IMR-90 (cell line): ENCODE measurements at regions not wholly inside any gene's neighbourhood (a gene's known extent, or its start where the extent isn't known, plus 50 kb on each side); places are given as distances from the start of the nearest gene placed in this dataset.
"Not testable (repeated sequence)": the region's sequence is repeated elsewhere in the genome, so short reads cannot be mapped to it uniquely, and the experiment has no call there.

ENCODE experiments used
- ATAC-seq: fragments of 200-7000 bp; cut with Tn5 transposase; 2 replicates; pipeline ENCODE4 v1.9.1; 2020; ENCODE audit warnings: low read depth, mild to moderate bottlenecking, moderate library complexity
- BruUV-seq: library from RNA; stranded (reverse); fragments of 400-500 nt; replicated peaks from 2 replicates; lab custom pipeline; 2021; lab: Mats Ljungman, UMichigan
- CTCF ChIA-PET: fragments of 300-600 bp; formaldehyde crosslinking; extraction: SDS; loops from one replicate; lab custom pipeline; 2021; ENCODE audit warnings: antibody characterized with exemption; lab: Yijun Ruan, JAX
- POLR2A ChIA-PET: fragments of 300-600 bp; sonication (Branson Sonifier 250); formaldehyde crosslinking; loops from one replicate; lab custom pipeline; 2022; ENCODE audit warnings: antibody characterized with exemption; ENCODE audit not compliant: unreplicated experiment; lab: Charles Lee
- DNase-seq: peaks from one replicate; pipeline ENCODE4 v3.0.0; 2013
- H2AFZ ChIP-seq: replicated peaks from 2 replicates; pipeline ENCODE3; 2013; ENCODE audit warnings: low read length, mild to moderate bottlenecking; ENCODE audit not compliant: poor library complexity
- H2AK5ac ChIP-seq: 2 replicates; pipeline ENCODE4 v1.6.1; 2013; ENCODE audit warnings: low read depth, low read length, inconsistent platforms
- H2AK9ac ChIP-seq: replicated peaks from 2 replicates; pipeline ENCODE3; 2013; ENCODE audit warnings: mild to moderate bottlenecking, low read depth, low read length, moderate library complexity; ENCODE audit not compliant: poor library complexity
- H2BK120ac ChIP-seq: 2 replicates; pipeline ENCODE4 v1.6.1; 2013; ENCODE audit warnings: low read depth, low read length, inconsistent platforms
- H2BK15ac ChIP-seq: 3 replicates; pipeline ENCODE4 v1.6.1; 2013; ENCODE audit warnings: low read depth, low read length, inconsistent platforms
- H2BK20ac ChIP-seq: 2 replicates; pipeline ENCODE4 v1.6.1; 2013; ENCODE audit warnings: low read depth, mild to moderate bottlenecking, inconsistent platforms, low read length, moderate library complexity
- H2BK5ac ChIP-seq: 2 replicates; pipeline ENCODE4 v1.6.1; 2013; ENCODE audit warnings: mild to moderate bottlenecking, low read depth, low read length, inconsistent platforms; ENCODE audit not compliant: poor library complexity, severe bottlenecking
- H3K14ac ChIP-seq: replicated peaks from 2 replicates; pipeline ENCODE4 v1.6.1; 2013; ENCODE audit warnings: low read depth, low read length, inconsistent platforms
- H3K18ac ChIP-seq: 2 replicates; pipeline ENCODE4 v1.6.1; 2013; ENCODE audit warnings: low read depth, low read length, control low read depth
- H3K23ac ChIP-seq: 2 replicates; pipeline ENCODE4 v1.6.1; 2013; ENCODE audit warnings: low read depth, low read length, inconsistent platforms
- H3K27ac ChIP-seq: 2 replicates; pipeline ENCODE4 v1.5.1; 2013; ENCODE audit warnings: mild to moderate bottlenecking, control low read depth, low read length; ENCODE audit not compliant: insufficient read depth
- H3K27me3 ChIP-seq: 2 replicates; pipeline ENCODE4 v1.6.1; 2013; ENCODE audit warnings: low read length; ENCODE audit not compliant: control insufficient read depth, insufficient read depth
- H3K36me3 ChIP-seq: 2 replicates; pipeline ENCODE4 v1.6.1; 2013; ENCODE audit warnings: low read length, mixed read lengths; ENCODE audit not compliant: control insufficient read depth, insufficient read depth
- H3K4ac ChIP-seq: 2 replicates; pipeline ENCODE4 v1.6.1; 2013; ENCODE audit warnings: low read depth, low read length, inconsistent platforms
- H3K4me1 ChIP-seq: 2 replicates; pipeline ENCODE4 v1.6.1; 2013; ENCODE audit warnings: low read length, mixed read lengths; ENCODE audit not compliant: control insufficient read depth, insufficient read depth
- H3K4me2 ChIP-seq: 2 replicates; pipeline ENCODE4 v1.6.1; 2013; ENCODE audit warnings: low read depth, mild to moderate bottlenecking, control low read depth, low read length, moderate library complexity
- H3K4me3 ChIP-seq: 2 replicates; pipeline ENCODE4 v1.5.1; 2013; ENCODE audit warnings: low read depth, mild to moderate bottlenecking, control low read depth, low read length, moderate library complexity; ENCODE audit not compliant: insufficient read depth
- H3K56ac ChIP-seq: 2 replicates; pipeline ENCODE4 v1.6.1; 2013; ENCODE audit warnings: low read length, inconsistent platforms; ENCODE audit not compliant: insufficient read depth; ENCODE audit errors: extremely low read depth
- H3K79me1 ChIP-seq, 2 experiments: 2 replicates each; pipeline ENCODE4 v1.6.1; 2013; ENCODE audit warnings: low read length in 2 of 2, inconsistent platforms in 1 of 2, low read depth in 1 of 2
- H3K9ac ChIP-seq: 2 replicates; pipeline ENCODE4 v1.6.1; 2013; ENCODE audit warnings: low read depth, low read length, control low read depth
- H3K9me1 ChIP-seq: 2 replicates; pipeline ENCODE4 v1.6.1; 2013; ENCODE audit warnings: low read length, inconsistent platforms; ENCODE audit not compliant: insufficient read depth
- H3K9me3 ChIP-seq: 2 replicates; pipeline ENCODE4 v1.6.1; 2013; ENCODE audit warnings: low read length; ENCODE audit not compliant: control insufficient read depth, insufficient read depth
- H4K20me1 ChIP-seq: 2 replicates; pipeline ENCODE4 v1.6.1; 2013; ENCODE audit warnings: low read length, inconsistent platforms; ENCODE audit not compliant: insufficient read depth
- H4K5ac ChIP-seq: 2 replicates; pipeline ENCODE4 v1.6.1; 2013; ENCODE audit warnings: mild to moderate bottlenecking, low read depth, low read length, control low read depth
- H4K8ac ChIP-seq, 2 experiments: 2 replicates each; pipeline ENCODE4 v1.6.1; 2013; ENCODE audit warnings: low read depth in 2 of 2, low read length in 2 of 2, control low read depth in 1 of 2, inconsistent platforms in 1 of 2
- H4K91ac ChIP-seq: 2 replicates; pipeline ENCODE4 v1.6.1; 2013; ENCODE audit warnings: low read depth, low read length, inconsistent platforms; ENCODE audit not compliant: insufficient read depth
- CHD1 ChIP-seq: IDR thresholded peaks from 2 replicates; pipeline ENCODE4 v1.6.1; 2012; ENCODE audit warnings: low read depth, low read length, improper control_type of control experiment
- ELK1 ChIP-seq: fragments of 150-350 bp; IDR thresholded peaks from 2 replicates; pipeline ENCODE4 v1.6.1; 2016; ENCODE audit warnings: low read depth, mild to moderate bottlenecking, low read length, moderate library complexity, borderline replicate concordance
- MAFK ChIP-seq: IDR thresholded peaks from 2 replicates; pipeline ENCODE4 v1.6.1; 2012; ENCODE audit warnings: low read depth, low read length, improper control_type of control experiment
- MXI1 ChIP-seq: IDR thresholded peaks from 2 replicates; pipeline ENCODE4 v1.6.1; 2012; ENCODE audit warnings: low read depth, mild to moderate bottlenecking, low read length, moderate library complexity, borderline replicate concordance
- POLR2A ChIP-seq: IDR thresholded peaks from 2 replicates; pipeline ENCODE4 v1.6.1; 2012; ENCODE audit warnings: mild to moderate bottlenecking, low read depth, low read length
- RAD21 ChIP-seq: IDR thresholded peaks from 2 replicates; pipeline ENCODE4 v1.6.1; 2012; ENCODE audit warnings: low read length, improper control_type of control experiment
- RCOR1 ChIP-seq: IDR thresholded peaks from 2 replicates; pipeline ENCODE4 v1.6.1; 2012; ENCODE audit warnings: mild to moderate bottlenecking, low read length, improper control_type of control experiment; ENCODE audit not compliant: insufficient replicate concordance
- RFX5 ChIP-seq: IDR thresholded peaks from 2 replicates; pipeline ENCODE4 v1.8.0; 2012; ENCODE audit warnings: low read depth, mild to moderate bottlenecking, low read length, moderate library complexity
- SMC3 ChIP-seq: fragments of 150-350 bp; IDR thresholded peaks from 2 replicates; pipeline ENCODE4 v1.6.1; 2016; ENCODE audit warnings: low read depth, mild to moderate bottlenecking, antibody characterized with exemption, low read length, moderate library complexity
- WGBS, 2 experiments: methylation state at CpG; one replicate each; pipeline versions ENCODE4 v1.1.5 to v1.1.7; 2013; ENCODE audit warnings: missing lambda C conversion rate in 2 of 2; ENCODE audit not compliant: insufficient read length in 1 of 2; ENCODE audit errors: extremely low coverage in 2 of 2; 5-methylcytosine and 5-hydroxymethylcytosine counted together
- dilution Hi-C: fragments of 300-500 bp; cut with HindIII; formaldehyde crosslinking; loops from one replicate; pipeline ENCODE4 v1.14.3; 2018; ENCODE audit warnings: low sequenced_read_pairs; ENCODE audit not compliant: unreplicated experiment
- in situ Hi-C: fragments of 300-500 bp; cut with MboI; formaldehyde crosslinking; loops from 3 replicates; pipeline ENCODE4 v1.14.3; 2019; ENCODE audit warnings: low sequenced_read_pairs, inconsistent platforms, mixed read lengths
- intact Hi-C: fragments of 100-400 bp; cut with micrococcal nuclease; formaldehyde crosslinking; loops from 2 replicates; pipeline ENCODE4 v1.10.0; 2022

DNA sequence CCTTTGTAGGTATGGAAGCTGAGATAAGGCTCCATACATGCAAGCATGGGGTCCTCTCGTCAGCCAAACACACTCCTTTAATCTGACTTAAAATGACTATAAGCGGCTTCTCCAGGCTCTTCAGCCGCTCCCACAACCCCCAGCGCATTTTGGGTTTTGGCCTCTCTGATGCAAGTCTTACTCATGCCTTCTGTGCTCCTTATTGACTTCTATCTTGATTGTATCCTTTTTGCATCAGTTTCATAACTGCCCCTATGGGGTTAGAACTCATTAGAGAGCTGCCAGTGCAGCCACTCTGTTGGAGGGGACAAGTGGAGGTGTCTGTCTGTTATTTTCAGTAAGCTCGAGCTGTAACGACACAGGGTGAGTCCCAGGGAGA lies 70.1 kb upstream of the TAB2 start:
- DNase-seq (no peak), ATAC-seq (no peak)
- Histone ChIP-seq H3K4me3 (no peak overlapping the region), H3K4me1 (peaks cover 3% of the 10 kb centered on the region), H3K27me3 (peaks cover 6% of the 10 kb centered on the region), H3K79me1 (no peaks in the 10 kb centered on the region), H3K4ac (no peak overlapping the region), H3K9ac (no peak overlapping the region), H3K14ac (no peak overlapping the region), H2BK15ac (no peak overlapping the region), H3K9me1 (0 out of 2 replicates have a peak, but pooled peaks cover 2% of the 10 kb centered on the region), H3K4me2 (no peak overlapping the region), H2AK5ac (no peak overlapping the region), H3K18ac (no peak overlapping the region), H4K5ac (no peak overlapping the region), H3K27ac (no peak overlapping the region), H2AFZ (no peak overlapping the region), H3K56ac (no peak overlapping the region), H4K20me1 (no peaks in the 10 kb centered on the region), H3K23ac (no peak overlapping the region), H2BK120ac (no peak overlapping the region), H2BK20ac (no peak overlapping the region), H4K8ac (no peak overlapping the region), H3K36me3 (no peaks in the 10 kb centered on the region), H4K91ac (no peak overlapping the region), H2AK9ac (no peak overlapping the region), H3K9me3 (peaks cover 2% of the 10 kb centered on the region; the same call in 1 of the 2 replicates), H2BK5ac (no peak overlapping the region)
- dilution Hi-C loops (no loop called here), in situ Hi-C loops (no loop called here), intact Hi-C loops (no loop called here)
- ChIA-PET POLR2A (interaction anchor here (0.6 kb wide), 1 partner anchor 185 kb away, joined by 3 read pairs; no protein-coding TSS in a partner anchor), CTCF (no interaction called here)
- TF ChIP-seq RFX5 (no peak), CHD1 (no peak), POLR2A (no peak), ELK1 (no peak), SMC3 (no peak), MXI1 (no peak), RAD21 (no peak), MAFK (no peak), RCOR1 (no peak)
- no TSS peak for BruUV-seq
- 95% methylated on average over 5 of the region's 6 CpGs; no CpG with 5 or more reads in 1 of the 2 experiments for WGBS, 2 experiments

DNA sequence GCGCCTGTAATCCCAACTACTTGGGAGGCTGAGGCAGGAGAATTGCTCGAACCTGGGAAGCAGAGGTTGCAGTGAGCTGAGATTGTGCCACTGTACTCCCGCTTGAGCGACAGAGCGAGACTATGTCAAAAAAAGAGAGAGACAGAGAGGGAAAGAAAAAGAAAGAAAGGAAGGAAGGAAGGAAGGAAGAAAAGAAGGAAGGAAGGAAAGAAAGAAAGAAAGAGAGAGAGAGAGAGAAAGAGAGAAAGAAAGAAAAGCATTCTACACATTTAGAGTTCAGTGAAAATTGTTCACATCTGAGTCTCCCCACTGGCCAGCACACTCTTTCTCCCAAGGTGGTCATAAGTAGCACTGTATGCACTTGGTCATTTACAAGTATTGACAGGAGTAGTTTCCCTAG lies 69.2 kb upstream of the TAB2 start:
- H3K9me1 ChIP-seq, H2AK5ac ChIP-seq, H2AK9ac ChIP-seq, H3K9me3 ChIP-seq, H2BK5ac ChIP-seq, H4K5ac ChIP-seq, H3K56ac ChIP-seq, H4K91ac ChIP-seq, H3K4me3 ChIP-seq, H3K23ac ChIP-seq, BruUV-seq, dilution Hi-C loops, CTCF ChIA-PET, POLR2A ChIA-PET, DNase-seq, H2AFZ ChIP-seq, H3K79me1 ChIP-seq, H4K20me1 ChIP-seq, H2BK20ac ChIP-seq, H2BK120ac ChIP-seq, H4K8ac ChIP-seq, in situ Hi-C loops, H3K4ac ChIP-seq, H3K14ac ChIP-seq, H2BK15ac ChIP-seq, H3K9ac ChIP-seq, H3K18ac ChIP-seq, H3K27me3 ChIP-seq, H3K4me2 ChIP-seq, H3K4me1 ChIP-seq, ATAC-seq, H3K36me3 ChIP-seq, intact Hi-C loops, H3K27ac ChIP-seq: not testable (repeated sequence)
- no CpG with 5 or more reads among the region's 5 CpGs for WGBS, 2 experiments
